HG03095 (cell line): ENCODE measurements at regions not wholly inside any gene's neighbourhood (a gene's known extent, or its start where the extent isn't known, plus 50 kb on each side); places are given as distances from the start of the nearest gene placed in this dataset.

Experiments used
- ATAC-seq: cut with Tn5 transposase; IDR thresholded peaks from one replicate; pipeline ENCODE4 v1.9.1; 2021; ENCODE audit warnings: moderate library complexity; ENCODE audit not compliant: unreplicated experiment

DNA sequence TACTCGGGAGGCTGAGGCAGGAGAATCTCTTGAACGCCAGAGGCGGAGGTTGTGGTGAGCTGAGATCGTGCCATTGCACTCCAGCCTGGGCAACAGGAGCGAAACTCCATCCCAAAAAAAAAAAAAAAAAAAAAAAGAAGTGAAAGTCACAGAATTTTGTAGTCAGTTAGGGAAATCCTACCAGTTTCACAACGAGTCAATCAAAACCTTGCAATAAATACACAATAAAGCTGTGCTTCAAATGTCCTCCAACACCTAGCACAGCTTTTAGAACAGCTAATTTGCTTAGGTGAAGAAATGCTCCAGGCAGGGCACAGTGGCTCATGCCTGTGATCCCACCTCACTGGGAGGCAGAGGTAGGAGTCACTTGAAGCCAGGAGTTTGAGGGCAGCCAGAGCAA is 112.8 kb upstream of the ATF7IP start:
- ATAC-seq: no peak

DNA sequence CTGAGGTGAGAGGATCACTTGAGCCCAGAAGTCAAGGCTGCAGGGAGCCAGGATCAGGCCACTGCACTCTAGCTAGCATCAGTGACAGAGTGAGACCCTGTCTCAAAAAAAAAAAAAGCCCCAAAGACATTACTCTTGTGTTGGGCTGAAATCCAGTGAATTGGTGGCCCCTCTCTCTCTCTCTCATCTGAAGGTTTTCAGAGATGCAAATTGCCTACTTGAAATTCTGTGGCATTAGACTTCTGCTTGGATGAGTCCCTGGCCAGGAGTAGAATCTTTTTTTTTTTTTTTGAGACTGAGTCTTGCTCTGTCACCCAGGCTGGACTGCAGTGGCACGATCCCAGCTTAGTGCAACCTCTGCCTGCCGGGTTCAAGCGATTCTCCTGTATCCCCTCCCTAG is 112.0 kb upstream of the ATF7IP start:
- no peak for ATAC-seq

DNA sequence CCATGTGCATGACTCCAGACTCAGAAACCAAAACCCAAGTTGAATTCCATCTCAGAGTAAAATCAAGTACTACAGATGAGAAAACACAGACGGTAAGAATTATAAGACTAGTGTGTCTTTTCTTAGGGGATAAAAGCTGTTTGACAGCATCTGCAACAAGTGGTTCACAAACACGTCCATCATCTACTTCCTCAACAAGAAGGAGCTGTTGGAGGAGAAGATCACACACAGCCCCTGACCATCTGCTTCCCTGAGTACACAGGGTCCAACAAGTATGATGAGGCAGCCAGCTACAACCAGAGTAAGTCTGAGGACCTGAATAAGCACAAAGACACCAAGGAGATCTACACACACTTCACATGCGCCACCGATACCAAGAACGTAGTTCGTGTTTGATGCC is 110.7 kb upstream of the ATF7IP start:
- no peak for ATAC-seq

DNA sequence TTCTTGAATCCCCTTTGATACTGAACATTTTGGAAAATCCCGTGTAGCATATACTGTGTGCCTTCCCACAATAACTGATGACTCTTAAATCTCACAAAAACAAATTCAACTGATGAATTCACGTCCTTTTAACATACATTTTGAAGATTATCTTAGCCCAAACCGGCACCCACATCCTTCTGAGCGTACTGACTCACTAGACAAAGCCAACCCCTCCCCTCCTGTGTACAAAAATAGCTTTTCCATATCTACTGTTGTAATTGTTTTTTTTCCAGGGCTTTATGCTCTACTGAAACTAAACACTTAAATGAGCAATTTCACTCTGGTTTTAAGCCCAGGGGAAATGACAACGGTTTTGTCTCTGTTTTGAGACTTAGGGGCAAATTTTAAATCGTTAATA is 109.4 kb upstream of the ATF7IP start:
- ATAC-seq: no peak

DNA sequence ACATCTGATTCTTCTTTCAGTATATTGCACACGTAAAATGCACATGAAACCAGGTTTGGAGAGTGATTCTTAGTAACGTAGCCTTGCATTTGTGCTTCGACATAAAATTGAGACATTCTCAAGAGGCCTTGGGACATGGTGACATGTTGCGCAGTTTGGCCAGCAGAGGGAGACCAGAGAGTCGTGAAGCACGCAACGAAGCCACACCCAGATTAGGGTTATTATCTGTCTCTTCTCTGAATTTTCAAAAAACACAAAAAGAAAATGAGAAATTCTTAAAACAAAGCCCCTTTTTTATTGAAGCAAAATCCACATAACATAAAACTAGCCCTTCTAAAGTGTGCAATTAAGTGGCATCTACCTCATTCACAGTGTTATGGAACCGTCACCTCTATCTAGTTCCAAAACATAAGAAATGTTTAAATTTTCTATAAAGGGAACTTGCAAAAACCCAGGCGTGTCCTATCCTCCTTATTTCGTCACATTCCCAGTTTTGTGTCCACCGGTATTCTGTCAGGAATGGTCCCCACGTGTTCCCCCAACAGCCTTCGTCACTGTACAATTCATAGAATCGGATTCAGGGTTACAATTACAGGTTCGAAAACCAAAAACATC is 108.8 kb upstream of the ATF7IP start:
- ATAC-seq: no peak

DNA sequence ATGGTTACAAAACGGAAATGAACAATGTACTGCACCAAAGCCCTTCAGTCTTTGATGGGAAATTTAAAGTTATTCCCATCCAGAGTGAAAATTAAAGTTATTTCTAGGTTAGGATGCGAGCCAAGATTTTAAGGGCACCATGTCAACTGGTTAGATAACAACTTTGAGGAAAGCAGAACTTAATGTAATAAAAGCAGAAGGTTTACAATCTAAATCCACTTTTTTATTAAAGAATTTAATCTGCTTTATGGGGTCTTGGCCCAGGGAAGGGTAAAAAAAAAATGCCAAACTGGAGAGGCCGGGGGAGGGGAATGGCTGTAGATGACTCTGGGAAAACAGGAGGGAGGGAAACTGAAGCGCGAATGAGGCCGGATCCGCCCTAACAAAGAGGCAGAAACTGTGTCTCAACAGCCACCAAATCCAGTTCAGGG is 108.2 kb upstream of the ATF7IP start:
- ATAC-seq: no peak

DNA sequence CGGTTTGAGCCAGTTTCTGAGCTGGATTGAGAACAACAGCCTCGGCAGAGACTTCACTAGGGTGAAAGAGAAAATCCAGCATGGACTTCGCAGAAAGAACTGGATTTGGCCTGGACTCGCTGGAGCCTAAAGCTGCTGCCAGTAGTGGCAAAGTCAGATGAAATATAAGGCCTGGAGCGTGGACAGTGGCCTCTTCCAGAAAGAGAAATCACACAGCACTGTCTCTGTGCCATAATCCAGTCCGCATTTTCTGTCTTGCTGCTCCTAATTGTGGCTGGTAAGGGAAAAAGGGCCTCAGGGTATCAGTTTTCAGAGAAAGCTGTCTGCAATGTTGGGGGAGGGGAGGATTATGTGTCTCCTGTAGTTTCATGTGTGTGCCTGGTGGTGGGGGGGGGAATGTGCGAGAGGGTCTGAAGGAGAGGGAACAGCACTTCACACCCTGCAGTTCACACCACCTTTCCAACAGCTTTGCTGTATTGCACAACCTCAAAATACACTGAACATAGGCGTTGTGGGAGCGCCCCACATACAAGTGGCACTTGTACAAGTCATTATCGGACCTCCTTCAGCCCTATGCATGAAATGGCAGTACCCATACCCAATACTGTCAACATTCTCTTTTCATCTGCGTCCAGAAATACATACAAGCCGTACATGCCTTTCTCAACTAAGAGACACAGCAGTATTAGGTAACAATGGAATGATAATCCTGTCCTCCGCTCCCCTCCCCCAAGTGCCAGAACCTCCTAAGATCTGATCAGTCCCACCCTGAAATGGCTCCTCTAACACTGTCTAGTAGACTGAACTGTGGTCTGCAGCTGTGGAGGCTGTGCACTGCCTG is 107.5 kb upstream of the ATF7IP start:
- peak; percentile 67 for ATAC-seq

- no peak for ATAC-seq
Observed at GRCh38 chr12:14258575-14258940, 106.9 kb upstream of the ATF7IP start.

- no peak for ATAC-seq
Observed at GRCh38 chr12:14259481-14260010, 105.9 kb upstream of the ATF7IP start.

DNA sequence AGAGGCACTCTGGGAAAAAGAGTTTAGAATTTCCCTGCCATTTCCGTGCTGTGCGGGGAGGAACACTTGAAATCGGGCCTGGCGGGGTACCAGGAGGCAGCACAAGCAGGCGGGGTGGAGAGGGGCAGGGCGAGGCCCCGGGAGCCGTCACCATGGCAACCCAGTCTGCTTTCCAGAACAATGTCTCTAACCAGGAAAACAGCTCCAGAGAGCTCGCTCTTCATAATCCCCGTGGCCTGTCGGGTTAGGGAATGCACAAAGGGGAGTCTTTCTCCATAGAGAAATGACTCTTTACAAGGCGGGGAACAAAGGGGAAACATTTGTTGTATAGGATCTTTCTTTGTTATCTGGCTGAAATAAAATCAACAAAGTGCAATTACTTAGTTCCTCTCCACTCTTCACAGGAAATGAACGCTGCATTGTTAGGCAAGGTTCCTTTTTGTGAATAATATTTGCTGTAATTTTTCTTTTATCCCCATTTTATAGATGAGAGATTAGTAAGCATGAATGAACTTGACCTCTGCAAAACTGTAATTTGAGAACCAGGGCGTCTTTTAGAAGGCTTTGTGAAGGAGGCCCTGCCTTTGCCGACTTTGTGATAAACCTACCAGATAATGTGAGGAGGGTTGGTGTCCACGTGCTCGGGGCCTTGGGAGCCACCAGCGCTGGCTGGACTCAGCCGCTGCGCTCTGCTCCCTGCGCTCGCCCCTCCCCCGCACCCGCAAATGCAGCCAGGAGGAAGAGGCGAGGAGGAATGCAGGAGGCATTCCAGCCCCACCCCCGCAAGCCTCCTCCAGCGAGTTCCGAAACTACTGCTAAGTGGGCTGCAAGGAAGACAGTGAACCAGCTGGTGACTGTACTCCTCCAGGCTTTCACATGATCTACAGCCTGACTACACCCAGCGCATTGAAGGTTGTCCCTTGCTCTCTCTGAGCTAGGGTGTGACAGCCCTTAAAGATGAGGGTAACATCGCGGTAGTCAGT is 105.2 kb upstream of the ATF7IP start:
- ATAC-seq: no peak

DNA sequence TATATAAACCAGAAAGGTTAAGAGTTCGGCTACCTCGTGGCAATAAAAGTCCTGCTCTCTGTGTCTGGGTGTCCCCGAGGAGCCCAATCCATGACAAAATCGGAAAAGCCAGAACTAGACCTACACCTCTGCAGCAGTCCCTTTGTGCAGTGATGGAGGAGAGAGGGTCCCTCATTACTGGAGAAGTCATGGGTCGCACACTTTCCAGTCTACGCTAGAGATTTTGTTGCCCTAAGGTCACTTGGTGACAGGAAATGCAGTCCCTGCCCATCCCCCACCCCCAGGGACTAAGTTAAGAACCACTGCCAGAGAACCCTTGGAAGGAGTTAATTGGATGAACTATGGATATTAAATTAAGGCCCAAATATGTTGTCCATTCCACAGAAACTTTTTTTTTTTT is 104.4 kb upstream of the ATF7IP start:
- ATAC-seq: no peak

GRCh38 chr12:14261861-14262260 is 103.6 kb upstream of the ATF7IP start:
- ATAC-seq: no peak

DNA sequence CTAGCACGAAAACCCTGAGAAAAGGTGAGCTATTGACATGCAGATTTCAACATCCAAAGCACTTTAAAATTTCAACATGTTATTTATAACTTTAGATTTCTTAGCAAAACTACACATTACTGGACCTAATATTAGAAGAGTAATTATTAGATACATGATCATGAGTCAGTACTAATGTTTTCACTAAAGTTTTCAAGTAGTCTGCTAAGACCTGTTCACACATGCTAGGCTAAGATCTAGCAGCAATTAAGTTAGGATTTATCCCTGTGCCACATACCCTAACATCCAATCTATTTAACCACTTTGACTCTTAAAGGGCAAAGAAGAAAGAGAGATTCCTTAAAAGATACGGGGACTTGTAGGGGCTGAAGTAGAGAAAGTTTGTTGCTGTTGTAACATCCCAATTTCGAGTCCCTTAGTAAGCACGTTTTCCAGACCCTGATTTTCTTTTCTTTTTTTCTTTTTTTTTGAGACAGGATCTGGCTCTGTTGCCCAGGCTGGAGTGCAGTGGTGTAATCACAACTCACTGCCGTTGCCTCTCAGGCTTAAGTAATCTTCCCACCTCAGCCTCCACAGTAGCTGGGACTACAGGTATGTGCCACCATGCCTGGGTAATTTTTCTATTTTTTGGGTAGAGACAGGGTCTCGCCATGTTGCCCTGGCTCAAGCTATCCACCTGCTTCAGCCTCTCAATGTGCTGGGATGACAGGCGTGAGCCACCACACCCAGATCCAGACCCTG is 102.5 kb upstream of the ATF7IP start:
- ATAC-seq: no peak

GRCh38 chr12:14263742-14264141 is 101.7 kb upstream of the ATF7IP start:
- ATAC-seq: no peak

DNA sequence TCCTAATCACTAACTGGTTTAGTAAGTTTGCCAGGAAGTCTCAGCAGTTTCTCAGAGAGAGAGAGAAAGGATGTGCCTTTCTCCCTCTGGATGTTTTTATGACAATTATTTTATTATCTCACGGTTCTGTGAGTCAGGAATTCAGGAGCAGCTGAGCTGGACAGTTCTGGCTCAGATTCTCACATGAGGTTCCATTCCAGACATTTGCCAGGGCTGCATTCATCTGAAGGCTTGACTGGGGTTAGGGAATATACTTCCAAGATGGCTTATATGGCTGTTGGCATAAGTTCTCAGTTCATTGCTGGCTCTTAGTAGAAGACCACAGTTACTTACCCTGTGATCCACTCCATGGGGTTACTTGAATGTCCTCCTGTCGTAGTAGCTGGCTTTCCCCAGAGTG is 101.2 kb upstream of the ATF7IP start:
- ATAC-seq: no peak

DNA sequence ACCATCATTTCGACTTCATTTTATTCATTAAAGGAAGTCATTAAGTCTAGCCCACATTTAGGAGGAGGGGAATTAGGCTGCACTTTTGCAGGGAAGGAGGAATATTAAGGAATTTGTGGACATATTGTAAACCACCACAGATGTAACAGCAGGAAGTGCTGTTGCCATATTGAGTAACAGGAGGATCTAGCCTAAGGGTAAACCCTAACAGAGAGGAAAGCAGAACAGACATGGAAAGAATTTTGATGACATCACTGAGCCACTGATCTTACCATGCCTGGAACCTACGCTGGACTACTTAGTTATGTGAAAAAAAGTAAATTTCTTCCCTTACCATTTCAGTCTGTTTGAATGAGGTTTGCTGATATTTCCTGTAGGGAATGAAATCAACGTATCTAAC is 100.7 kb upstream of the ATF7IP start:
- ATAC-seq: no peak

DNA sequence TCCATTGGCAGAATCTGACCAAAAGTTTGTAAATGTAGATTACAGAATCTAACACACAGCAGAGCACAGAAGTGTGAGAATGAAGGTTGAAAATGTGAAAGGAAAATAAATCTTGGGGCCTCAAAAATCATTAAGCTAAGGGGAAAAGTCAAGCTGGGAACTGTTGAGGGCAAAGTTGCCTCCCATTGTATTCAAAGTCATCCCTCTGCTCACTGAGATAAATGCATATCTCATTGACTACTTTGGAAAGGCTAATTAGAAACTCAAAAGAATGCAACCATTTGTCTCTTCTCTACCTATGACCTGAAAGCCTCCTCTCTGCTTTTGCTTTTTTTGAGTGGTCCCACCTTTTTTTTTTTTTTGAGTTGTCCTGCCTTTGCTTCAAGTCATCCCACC is 97.4 kb upstream of the ATF7IP start:
- no peak for ATAC-seq

DNA sequence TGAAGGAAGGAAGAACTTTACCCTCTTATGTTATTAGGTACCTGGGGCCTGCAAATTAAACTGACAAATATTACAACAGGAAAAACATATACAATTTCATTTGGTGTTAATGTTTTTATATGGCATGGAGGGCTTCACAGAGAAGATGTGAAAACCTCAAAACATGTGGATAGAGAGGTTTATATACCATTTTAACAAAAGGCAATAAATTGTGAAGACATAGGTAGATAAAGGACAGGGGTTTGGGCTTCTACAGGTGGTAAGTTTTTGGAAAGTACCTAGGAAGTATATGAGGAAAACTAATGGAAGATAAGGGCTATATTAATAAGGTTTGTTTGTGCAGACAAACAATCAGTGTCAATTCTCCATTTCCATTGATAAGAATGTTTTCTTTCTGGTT is 95.1 kb upstream of the ATF7IP start:
- ATAC-seq: no peak

DNA sequence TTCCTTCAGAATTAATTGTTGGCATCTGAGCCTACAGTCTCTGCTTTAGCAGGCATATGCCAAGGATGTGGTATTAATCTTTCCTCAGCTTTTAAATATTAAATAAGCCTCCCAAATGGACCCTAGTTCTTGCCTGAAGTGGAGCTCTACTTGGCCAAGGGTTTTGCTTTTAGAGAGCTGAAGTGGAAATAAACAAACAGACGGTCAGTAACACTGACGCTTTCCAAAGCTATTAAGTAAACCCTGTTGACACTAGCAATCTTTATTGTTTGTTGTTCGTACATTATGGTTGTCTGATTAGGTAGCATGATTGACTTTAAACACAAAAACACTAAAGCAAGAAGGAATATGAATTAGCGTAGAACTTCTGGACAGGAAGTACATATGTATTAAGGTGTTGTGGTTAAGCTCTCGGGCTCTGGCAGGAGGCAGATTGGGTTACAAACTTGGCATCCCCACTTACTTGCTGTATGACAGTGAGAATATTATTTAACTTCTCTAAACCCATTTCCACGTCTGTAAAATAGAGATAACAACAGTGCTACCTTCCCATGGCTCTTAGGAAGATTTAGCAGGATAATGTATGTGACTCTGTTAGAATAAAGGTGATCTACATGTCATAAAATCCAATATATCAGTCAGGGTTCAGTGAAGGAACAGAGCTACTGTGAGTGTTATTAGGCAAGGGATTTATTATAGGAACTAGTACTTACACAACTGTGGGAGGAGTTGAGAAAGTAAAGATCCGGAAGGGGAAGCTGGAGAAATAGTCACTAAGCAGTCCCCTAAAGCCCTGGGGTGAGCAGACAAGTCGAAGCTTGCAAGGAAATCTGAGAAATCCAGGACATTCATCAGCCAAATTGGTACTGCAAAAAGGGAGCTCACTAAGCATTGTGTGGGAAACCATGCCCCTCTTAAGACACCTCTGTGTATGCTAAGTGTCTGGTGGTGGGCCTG is 92.2 kb upstream of the ATF7IP start:
- no peak for ATAC-seq
